Right atrium auricular region (tissue), 2 donors: ENCODE measurements at regions not wholly inside any gene's neighbourhood (a gene's known extent, or its start where the extent isn't known, plus 50 kb on each side); places are given as distances from the start of the nearest gene placed in this dataset.

Source experiments
- DNase-seq: peaks from one replicate; pipeline ENCODE4 v3.0.0-alpha.2; 2019; ENCODE audit warnings: low spot score
- H3K27ac ChIP-seq, 2 donors: fragments of 200-600 bp; sonication (generic); 1 replicate in 1 of 2; 2 replicates in 1 of 2; pipeline ENCODE4 v1.5.1; 2016 to 2019
- H3K27me3 ChIP-seq, 2 donors: fragments of 200-600 bp; sonication (generic); one replicate each; pipeline versions ENCODE4 v1.5.1 to v1.6.0; 2017 to 2019
- H3K36me3 ChIP-seq: fragments of 200-600 bp; sonication (generic); one replicate; pipeline ENCODE4 v1.5.1; 2016
- H3K4me1 ChIP-seq, 2 donors: fragments of 200-600 bp; sonication (generic); one replicate each; pipeline versions ENCODE4 v1.5.1 to v1.6.0; 2017 to 2019
- H3K4me3 ChIP-seq, 2 donors: fragments of 200-600 bp; sonication (generic); 1 replicate in 1 of 2; 2 replicates in 1 of 2; pipeline ENCODE4 v1.5.1; 2017 to 2019; ENCODE audit warnings: mild to moderate bottlenecking in 1 of 2, moderate library complexity in 1 of 2
- H3K9me3 ChIP-seq, 2 donors: fragments of 200-600 bp; sonication (generic); one replicate each; pipeline ENCODE4 v1.5.1; 2019
- TF ChIP-seq, protein P1 (sequence below), 2 donors: fragments of 200-600 bp; sonication (generic); IDR thresholded peaks; one replicate each; pipeline ENCODE4 v1.5.1; 2019; ENCODE audit warnings: antibody characterized with exemption in 2 of 2

DNA sequence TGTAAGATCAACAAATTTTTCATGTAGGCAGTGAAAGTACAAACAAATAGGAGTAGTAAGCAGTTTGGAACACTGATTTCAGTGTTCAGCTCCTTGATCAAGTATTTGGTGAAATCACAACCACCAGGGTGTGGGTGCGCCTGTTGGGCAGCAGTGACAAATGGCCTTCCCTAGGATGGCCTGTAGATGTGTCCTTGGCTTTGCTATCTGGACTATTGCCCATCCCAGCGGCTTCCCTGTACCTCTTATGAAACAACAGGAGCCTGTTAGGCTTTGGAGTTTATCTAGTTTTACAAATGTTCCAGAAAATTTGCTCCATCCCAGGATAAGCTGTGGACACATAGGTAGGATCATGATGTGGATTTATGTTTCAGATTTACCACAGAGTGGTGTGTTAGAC lies 216.8 kb upstream of the FAT1 start:
- H3K9me3 ChIP-seq, result no peaks in the 10 kb centered on the region

DNA sequence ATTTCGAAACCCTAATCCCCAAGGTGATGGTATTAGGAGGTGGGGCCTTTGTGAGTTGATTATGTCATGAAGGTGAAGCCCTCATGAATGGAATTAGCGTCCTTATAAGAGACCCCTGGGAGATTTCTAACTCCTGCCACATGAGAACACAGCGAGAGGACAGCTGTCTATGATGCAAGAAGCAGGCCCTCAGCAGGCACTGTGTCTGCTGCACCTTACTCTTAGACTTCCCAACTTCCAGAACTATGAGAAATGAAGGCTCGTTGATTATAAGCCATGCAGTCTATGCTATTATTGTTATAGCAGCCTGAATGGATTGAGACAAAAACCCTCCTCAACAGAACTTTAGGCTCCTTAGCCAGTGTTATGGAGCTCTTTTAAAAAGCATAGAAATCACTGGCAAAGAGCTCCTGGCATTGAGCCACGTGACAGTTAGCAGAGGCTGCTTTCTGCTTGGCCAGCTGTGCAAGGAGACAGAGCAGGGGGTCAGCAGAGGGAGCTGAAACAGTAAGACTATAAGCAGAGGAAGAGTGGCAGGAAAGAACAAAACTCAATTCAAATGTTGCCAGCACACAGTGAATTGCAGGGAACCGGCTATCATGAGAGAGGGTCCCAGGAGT lies 219.2 kb upstream of the FAT1 start:
- DNase-seq, result no peak
- TF ChIP-seq, protein P1, sequence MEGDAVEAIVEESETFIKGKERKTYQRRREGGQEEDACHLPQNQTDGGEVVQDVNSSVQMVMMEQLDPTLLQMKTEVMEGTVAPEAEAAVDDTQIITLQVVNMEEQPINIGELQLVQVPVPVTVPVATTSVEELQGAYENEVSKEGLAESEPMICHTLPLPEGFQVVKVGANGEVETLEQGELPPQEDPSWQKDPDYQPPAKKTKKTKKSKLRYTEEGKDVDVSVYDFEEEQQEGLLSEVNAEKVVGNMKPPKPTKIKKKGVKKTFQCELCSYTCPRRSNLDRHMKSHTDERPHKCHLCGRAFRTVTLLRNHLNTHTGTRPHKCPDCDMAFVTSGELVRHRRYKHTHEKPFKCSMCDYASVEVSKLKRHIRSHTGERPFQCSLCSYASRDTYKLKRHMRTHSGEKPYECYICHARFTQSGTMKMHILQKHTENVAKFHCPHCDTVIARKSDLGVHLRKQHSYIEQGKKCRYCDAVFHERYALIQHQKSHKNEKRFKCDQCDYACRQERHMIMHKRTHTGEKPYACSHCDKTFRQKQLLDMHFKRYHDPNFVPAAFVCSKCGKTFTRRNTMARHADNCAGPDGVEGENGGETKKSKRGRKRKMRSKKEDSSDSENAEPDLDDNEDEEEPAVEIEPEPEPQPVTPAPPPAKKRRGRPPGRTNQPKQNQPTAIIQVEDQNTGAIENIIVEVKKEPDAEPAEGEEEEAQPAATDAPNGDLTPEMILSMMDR (IDR thresholded peaks at IDR 0.05), result no peak
- no peak overlapping the region for H3K4me3 ChIP-seq
- H3K9me3 ChIP-seq, result no peaks in the 10 kb centered on the region
- peaks cover 0 to 6% of the 10 kb centered on the region in 2 donors for H3K4me1 ChIP-seq
- H3K27me3 ChIP-seq, result no peaks in the 10 kb centered on the region
- H3K27ac ChIP-seq, result no peak overlapping the region
- H3K36me3 ChIP-seq, result no peaks in the 10 kb centered on the region

More for the DNA sequence above, 216.8 kb upstream of the FAT1 start:
- DNase-seq, result no peak
- Histone ChIP-seq H3K27ac (no peak overlapping the region), H3K4me1 (peaks cover 0 to 6% of the 10 kb centered on the region in 2 donors), H3K4me3 (no peak overlapping the region), H3K36me3 (no peaks in the 10 kb centered on the region), H3K27me3 (no peaks in the 10 kb centered on the region)
- TF ChIP-seq, protein P1 (IDR thresholded peaks at IDR 0.05), result no peak

DNA sequence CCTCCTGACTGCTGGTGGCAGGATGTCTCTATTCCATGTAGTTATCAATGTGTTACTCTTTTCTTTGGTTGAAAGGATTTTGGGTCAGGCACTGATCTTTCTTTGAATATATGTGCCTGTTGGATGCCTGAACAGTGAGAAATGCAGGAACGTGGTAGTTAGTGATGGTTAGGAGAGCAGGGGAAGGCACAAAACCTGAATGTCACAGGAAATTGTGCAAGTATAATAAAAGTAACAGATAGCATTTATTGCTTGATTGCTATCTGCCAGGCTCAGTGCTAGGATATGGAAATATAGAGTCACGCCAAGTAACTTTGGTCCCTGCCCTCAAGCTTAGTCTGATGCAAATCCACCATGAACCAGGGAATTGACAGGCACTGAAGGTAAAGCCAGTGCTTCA lies 219.8 kb upstream of the FAT1 start:
- DNase-seq, result no peak
- Histone ChIP-seq H3K27ac (no peak overlapping the region), H3K9me3 (no peaks in the 10 kb centered on the region), H3K27me3 (no peaks in the 10 kb centered on the region), H3K4me3 (no peak overlapping the region), H3K36me3 (no peaks in the 10 kb centered on the region), H3K4me1 (peaks cover 0 to 9% of the 10 kb centered on the region in 2 donors)
- TF ChIP-seq, protein P1 (IDR thresholded peaks at IDR 0.05), result no peak

DNA sequence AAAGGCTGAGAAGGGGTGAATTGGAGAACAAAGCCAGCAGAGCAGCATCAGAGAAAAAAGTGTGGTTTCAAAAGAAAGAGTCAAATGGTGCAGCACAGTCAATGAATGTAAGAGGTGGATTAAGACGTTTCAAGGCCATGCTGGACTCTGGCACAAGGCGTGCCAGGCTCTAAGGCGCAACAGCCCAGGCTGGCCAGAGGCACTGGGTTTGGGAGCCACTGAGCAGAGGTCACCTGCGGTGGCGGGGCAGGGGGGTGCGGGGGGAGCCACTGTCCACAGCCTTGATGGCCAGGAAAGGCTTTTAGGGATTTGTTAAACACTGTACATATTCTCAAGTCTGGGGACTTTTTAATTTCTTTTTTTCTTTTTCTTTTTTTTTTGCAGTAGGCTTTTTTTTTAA lies 222.5 kb upstream of the FAT1 start:
- H3K9me3 ChIP-seq, result no peaks in the 10 kb centered on the region
- H3K4me1 ChIP-seq, result peaks cover 0 to 13% of the 10 kb centered on the region in 2 donors
- H3K27ac ChIP-seq, result no peak overlapping the region
- TF ChIP-seq, protein P1 (IDR thresholded peaks at IDR 0.05), result no peak
- no peaks in the 10 kb centered on the region for H3K27me3 ChIP-seq
- H3K4me3 ChIP-seq, result no peak overlapping the region
- DNase-seq, result no peak
- H3K36me3 ChIP-seq, result no peaks in the 10 kb centered on the region

DNA sequence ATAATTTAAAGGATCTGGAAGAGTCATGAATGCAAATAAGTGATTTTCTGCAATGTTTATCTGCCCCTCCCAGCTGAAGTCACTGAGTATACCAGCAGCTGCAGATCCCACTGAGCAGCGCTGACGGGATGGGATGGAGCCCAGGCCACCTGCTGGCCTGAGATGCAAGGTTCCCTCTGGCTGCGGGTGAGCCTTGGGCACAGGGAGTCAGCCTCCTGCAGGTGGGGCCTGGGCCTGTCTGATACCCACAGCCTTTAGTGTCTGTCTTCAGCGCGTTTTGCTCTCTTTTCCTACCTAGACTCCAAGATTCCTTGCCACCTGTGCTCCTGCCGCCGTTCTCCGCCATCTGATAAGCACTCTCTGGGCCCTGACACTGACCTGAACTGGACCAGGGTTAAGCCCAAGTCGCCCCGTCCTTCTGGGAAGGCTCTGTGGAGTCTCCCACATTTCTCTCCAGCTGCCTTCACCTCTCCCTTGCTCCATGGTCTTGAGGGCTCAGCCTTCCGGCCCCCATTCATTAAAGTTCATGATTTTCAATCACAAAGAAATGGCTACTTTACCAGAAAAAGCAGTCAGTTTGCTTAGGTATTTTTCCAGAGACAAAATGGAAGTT lies 223.1 kb upstream of the FAT1 start:
- H3K4me1 ChIP-seq, result peaks cover 0 to 13% of the 10 kb centered on the region in 2 donors
- DNase-seq, result no peak
- H3K27me3 ChIP-seq, result no peaks in the 10 kb centered on the region
- H3K4me3 ChIP-seq, result no peak overlapping the region
- H3K36me3 ChIP-seq, result no peaks in the 10 kb centered on the region
- TF ChIP-seq, protein P1 (IDR thresholded peaks at IDR 0.05), result no peak
- no peaks in the 10 kb centered on the region for H3K9me3 ChIP-seq
- no peak overlapping the region for H3K27ac ChIP-seq
